Esophagus squamous epithelium (tissue), 5 donors: ENCODE measurements at regions not wholly inside any gene's neighbourhood (a gene's known extent, or its start where the extent isn't known, plus 50 kb on each side); places are given as distances from the start of the nearest gene placed in this dataset.
"Not testable (repeated sequence)": the region's sequence is repeated elsewhere in the genome, so short reads cannot be mapped to it uniquely, and the experiment has no call there.

Experiments
- DNase-seq: peaks from one replicate; lab custom pipeline; 2025; lab: John Stamatoyannopoulos, UW
- H3K27ac ChIP-seq, 4 donors: fragments of 200-600 bp; sonication (generic); one replicate each; pipeline ENCODE4 v1.5.1; 2016 to 2019; ENCODE audit warnings: mild to moderate bottlenecking in 1 of 4
- H3K27me3 ChIP-seq, 4 donors: fragments of 200-600 bp; sonication (generic); 1 replicate in 3 of 4; 2 replicates in 1 of 4; pipeline versions ENCODE4 v1.5.1 to v1.6.0; 2017 to 2021; ENCODE audit warnings: antibody characterized with exemption in 1 of 4
- H3K36me3 ChIP-seq, 3 donors: fragments of 200-600 bp; sonication (generic); one replicate each; pipeline ENCODE4 v1.5.1; 2016 to 2019
- H3K4me1 ChIP-seq, 3 donors: fragments of 200-600 bp; sonication (generic); one replicate each; pipeline ENCODE4 v1.5.1; 2017 to 2019
- H3K4me3 ChIP-seq, 4 donors: fragments of 200-600 bp; sonication (generic); 1 replicate in 3 of 4; 2 replicates in 1 of 4; pipeline ENCODE4 v1.5.1; 2016 to 2019; ENCODE audit warnings: mild to moderate bottlenecking in 2 of 4, moderate library complexity in 1 of 4
- H3K9me3 ChIP-seq, 3 donors: fragments of 200-600 bp; sonication (generic); one replicate each; pipeline ENCODE4 v1.5.1; 2016 to 2019
- POLR2A ChIP-seq, 4 donors: fragments of 450-650 bp; IDR thresholded peaks; one replicate each; pipeline ENCODE4 v1.6.1; 2017; ENCODE audit warnings: antibody characterized with exemption in 4 of 4, mild to moderate bottlenecking in 4 of 4, moderate library complexity in 3 of 4
- WGBS, 2 donors: methylation state at CpG; one replicate each; pipeline ENCODE4 v1.1.5; 2018; 5-methylcytosine and 5-hydroxymethylcytosine counted together
- intact Hi-C: fragments of 100-400 bp; cut with DNase I; formaldehyde crosslinking; loops from one replicate; pipeline ENCODE4 v1.15.0; 2022
- TF ChIP-seq, protein P1 (sequence below), 6 experiments: fragments of 450-650 bp in 4 of 6; fragments of 200-600 bp in 2 of 6; sonication (generic) in 2 of 6; IDR thresholded peaks; one replicate each; pipeline ENCODE4 v1.5.1; 2016 to 2019; ENCODE audit warnings: antibody characterized with exemption in 6 of 6, mild to moderate bottlenecking in 4 of 6, moderate library complexity in 4 of 6
- donor health status: DM: yes; HTN: yes; CAD: no.

DNA sequence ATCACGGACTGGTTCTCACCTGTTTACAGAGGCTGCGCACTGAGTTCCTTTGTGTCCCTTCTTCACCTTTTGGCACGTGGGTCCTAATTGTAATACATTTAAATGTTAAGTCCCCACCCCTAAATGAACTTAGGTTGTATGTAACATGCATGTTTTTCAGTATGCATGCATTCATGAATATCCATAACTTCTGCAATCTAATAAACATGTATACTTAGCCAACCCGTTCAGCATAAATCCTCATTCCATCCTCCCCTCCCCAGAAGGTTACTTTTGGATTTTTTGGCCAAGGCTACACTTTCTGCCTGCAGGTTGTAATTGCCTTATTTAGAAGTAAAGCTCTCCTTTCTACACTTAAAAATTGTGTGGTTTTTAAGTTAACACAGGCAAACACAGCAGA, 314.7 kb downstream of the SUCLG1 start:
- no peaks in the 10 kb centered on the region for H3K9me3 ChIP-seq
- H3K27me3 ChIP-seq, result no peaks in the 10 kb centered on the region
- TF ChIP-seq, protein P1, sequence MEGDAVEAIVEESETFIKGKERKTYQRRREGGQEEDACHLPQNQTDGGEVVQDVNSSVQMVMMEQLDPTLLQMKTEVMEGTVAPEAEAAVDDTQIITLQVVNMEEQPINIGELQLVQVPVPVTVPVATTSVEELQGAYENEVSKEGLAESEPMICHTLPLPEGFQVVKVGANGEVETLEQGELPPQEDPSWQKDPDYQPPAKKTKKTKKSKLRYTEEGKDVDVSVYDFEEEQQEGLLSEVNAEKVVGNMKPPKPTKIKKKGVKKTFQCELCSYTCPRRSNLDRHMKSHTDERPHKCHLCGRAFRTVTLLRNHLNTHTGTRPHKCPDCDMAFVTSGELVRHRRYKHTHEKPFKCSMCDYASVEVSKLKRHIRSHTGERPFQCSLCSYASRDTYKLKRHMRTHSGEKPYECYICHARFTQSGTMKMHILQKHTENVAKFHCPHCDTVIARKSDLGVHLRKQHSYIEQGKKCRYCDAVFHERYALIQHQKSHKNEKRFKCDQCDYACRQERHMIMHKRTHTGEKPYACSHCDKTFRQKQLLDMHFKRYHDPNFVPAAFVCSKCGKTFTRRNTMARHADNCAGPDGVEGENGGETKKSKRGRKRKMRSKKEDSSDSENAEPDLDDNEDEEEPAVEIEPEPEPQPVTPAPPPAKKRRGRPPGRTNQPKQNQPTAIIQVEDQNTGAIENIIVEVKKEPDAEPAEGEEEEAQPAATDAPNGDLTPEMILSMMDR (IDR thresholded peaks at IDR 0.05), result no peak
- no peak for TF ChIP-seq POLR2A (IDR thresholded peaks at IDR 0.05)
- H3K36me3 ChIP-seq, result no peaks in the 10 kb centered on the region
- WGBS, 2 donors, result 73 to 79% methylated on average over 4 of the region's 4 CpGs
- intact Hi-C loops, result no loop called here
- DNase-seq, result no peak
- H3K27ac ChIP-seq, result no peak overlapping the region
- H3K4me1 ChIP-seq, result no peaks in the 10 kb centered on the region
- H3K4me3 ChIP-seq, result no peak overlapping the region

DNA sequence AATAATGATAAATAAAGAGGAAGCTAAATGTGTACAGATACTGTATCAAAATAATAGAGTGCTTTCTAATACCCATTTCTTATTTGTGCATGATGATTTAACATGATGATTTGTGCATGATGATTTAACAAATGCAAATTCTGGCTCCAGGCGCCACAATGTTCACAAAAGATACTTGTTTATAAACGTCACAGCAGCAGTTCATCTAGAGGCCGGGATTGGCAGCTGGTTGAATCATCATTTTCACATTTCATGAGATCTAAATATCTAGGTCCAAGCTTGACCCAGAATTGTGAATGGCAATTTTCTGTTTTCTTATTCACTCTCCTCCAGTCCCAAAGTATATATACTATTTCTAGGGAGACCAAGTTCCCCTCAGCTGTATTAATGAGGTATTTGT, 322.0 kb downstream of the SUCLG1 start:
- Histone ChIP-seq H3K36me3 (no peaks in the 10 kb centered on the region), H3K4me1 (no peaks in the 10 kb centered on the region), H3K9me3 (no peaks in the 10 kb centered on the region), H3K27me3 (no peaks in the 10 kb centered on the region), H3K27ac (no peak overlapping the region), H3K4me3 (no peak overlapping the region)
- intact Hi-C loops, result no loop called here
- TF ChIP-seq, protein P1 (IDR thresholded peaks at IDR 0.05), result no peak
- TF ChIP-seq POLR2A (IDR thresholded peaks at IDR 0.05), result no peak
- 46 to 51% methylated on average over 3 of the region's 3 CpGs for WGBS, 2 donors
- no peak for DNase-seq

- no peak for TF ChIP-seq POLR2A (IDR thresholded peaks at IDR 0.05)
- TF ChIP-seq, protein P1 (IDR thresholded peaks at IDR 0.05), result no peak
- 38 to 46% methylated on average over 1 of the region's 1 CpG for WGBS, 2 donors
- intact Hi-C loops, result no loop called here
- Histone ChIP-seq H3K9me3 (no peaks in the 10 kb centered on the region), H3K36me3 (no peaks in the 10 kb centered on the region), H3K4me3 (no peak overlapping the region), H3K27me3 (no peaks in the 10 kb centered on the region), H3K27ac (no peak overlapping the region), H3K4me1 (no peaks in the 10 kb centered on the region)
- DNase-seq, result no peak
Measured at GRCh38 chr2:84132370-84132769, 326.7 kb downstream of the SUCLG1 start.

DNA sequence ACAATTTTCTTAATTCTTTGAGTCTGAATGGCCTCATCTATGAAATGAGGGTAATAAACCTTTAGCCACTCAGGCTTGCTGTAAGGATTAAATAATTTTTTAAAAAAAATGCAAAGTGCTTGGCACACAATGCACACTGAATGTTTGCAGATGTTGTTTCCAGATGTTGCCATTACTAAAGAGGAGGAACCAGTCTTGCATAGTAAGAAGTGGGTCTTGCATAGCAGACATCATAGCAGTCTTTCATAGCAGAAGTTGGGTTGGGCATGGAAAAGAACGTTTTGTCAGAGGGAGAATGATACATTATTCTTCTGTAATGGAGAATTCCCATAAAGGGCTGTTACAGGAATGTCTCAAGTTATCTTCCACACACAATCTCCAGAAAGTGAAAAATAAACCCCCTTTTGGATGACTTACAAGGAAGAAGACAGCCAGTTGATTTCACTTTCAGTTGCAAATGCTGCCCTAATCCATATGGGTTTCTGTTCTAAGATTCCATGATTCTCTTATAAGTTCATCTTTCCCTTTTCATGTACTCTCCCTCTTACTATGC, 327.7 kb downstream of the SUCLG1 start:
- TF ChIP-seq, protein P1 (IDR thresholded peaks at IDR 0.05), result no peak
- TF ChIP-seq POLR2A (IDR thresholded peaks at IDR 0.05), result no peak
- Histone ChIP-seq H3K27ac (no peak overlapping the region), H3K9me3 (no peaks in the 10 kb centered on the region), H3K4me1 (no peaks in the 10 kb centered on the region), H3K27me3 (no peaks in the 10 kb centered on the region), H3K36me3 (no peaks in the 10 kb centered on the region), H3K4me3 (no peak overlapping the region)
- 21 to 33% methylated on average over 1 of the region's 1 CpG for WGBS, 2 donors
- intact Hi-C loops, result no loop called here
- no peak for DNase-seq

DNA sequence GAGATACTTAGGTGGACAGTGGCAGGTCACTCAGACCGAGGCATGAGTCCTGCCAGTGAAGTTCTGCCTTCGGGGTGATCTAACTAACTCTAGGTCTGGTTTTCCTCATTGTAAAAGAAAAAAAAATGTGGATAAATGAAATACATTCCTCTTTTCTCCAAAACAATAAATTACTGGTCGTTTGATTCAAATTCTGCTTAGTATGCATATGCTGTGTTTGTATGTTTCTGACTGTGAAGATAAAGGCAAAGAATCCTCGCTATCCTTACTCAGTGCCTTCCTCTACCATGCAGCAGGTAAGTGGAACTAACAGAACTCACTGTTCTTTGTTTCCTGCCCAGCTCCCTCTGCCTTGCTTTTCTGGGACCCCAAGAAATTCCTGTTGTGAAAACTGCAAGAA, 330.1 kb downstream of the SUCLG1 start:
- Histone ChIP-seq H3K27me3 (no peaks in the 10 kb centered on the region), H3K27ac (no peak overlapping the region), H3K4me3 (no peak overlapping the region), H3K9me3 (no peaks in the 10 kb centered on the region), H3K4me1 (no peaks in the 10 kb centered on the region), H3K36me3 (no peaks in the 10 kb centered on the region)
- intact Hi-C loops, result no loop called here
- WGBS, 2 donors, result 65 to 72% methylated on average over 4 of the region's 4 CpGs
- no peak for DNase-seq
- TF ChIP-seq POLR2A (IDR thresholded peaks at IDR 0.05), result no peak
- TF ChIP-seq, protein P1 (IDR thresholded peaks at IDR 0.05), result no peak

GRCh38 chr2:84127812-84128211, 331.3 kb downstream of the SUCLG1 start:
- WGBS, 2 donors, result 80 to 87% methylated on average over 8 of the region's 8 CpGs
- intact Hi-C loops, H3K27ac ChIP-seq, H3K9me3 ChIP-seq, H3K27me3 ChIP-seq, H3K4me3 ChIP-seq, DNase-seq, H3K4me1 ChIP-seq, H3K36me3 ChIP-seq: not testable (repeated sequence)
